Esophagus squamous epithelium (tissue), 5 donors: ENCODE measurements at regions not wholly inside any gene's neighbourhood (a gene's known extent, or its start where the extent isn't known, plus 50 kb on each side); places are given as distances from the start of the nearest gene placed in this dataset.

Experiments used
- DNase-seq: peaks from one replicate; lab custom pipeline; 2025; lab: John Stamatoyannopoulos, UW
- H3K27ac ChIP-seq, 4 donors: fragments of 200-600 bp; sonication (generic); one replicate each; pipeline ENCODE4 v1.5.1; 2016 to 2019; ENCODE audit warnings: mild to moderate bottlenecking in 1 of 4
- H3K27me3 ChIP-seq, 4 donors: fragments of 200-600 bp; sonication (generic); 1 replicate in 3 of 4; 2 replicates in 1 of 4; pipeline versions ENCODE4 v1.5.1 to v1.6.0; 2017 to 2021; ENCODE audit warnings: antibody characterized with exemption in 1 of 4
- H3K36me3 ChIP-seq, 3 donors: fragments of 200-600 bp; sonication (generic); one replicate each; pipeline ENCODE4 v1.5.1; 2016 to 2019
- H3K4me1 ChIP-seq, 3 donors: fragments of 200-600 bp; sonication (generic); one replicate each; pipeline ENCODE4 v1.5.1; 2017 to 2019
- H3K4me3 ChIP-seq, 4 donors: fragments of 200-600 bp; sonication (generic); 1 replicate in 3 of 4; 2 replicates in 1 of 4; pipeline ENCODE4 v1.5.1; 2016 to 2019; ENCODE audit warnings: mild to moderate bottlenecking in 2 of 4, moderate library complexity in 1 of 4
- H3K9me3 ChIP-seq, 3 donors: fragments of 200-600 bp; sonication (generic); one replicate each; pipeline ENCODE4 v1.5.1; 2016 to 2019
- CTCF ChIP-seq, 6 experiments: fragments of 450-650 bp in 4 of 6; fragments of 200-600 bp in 2 of 6; sonication (generic) in 2 of 6; IDR thresholded peaks; one replicate each; pipeline ENCODE4 v1.5.1; 2016 to 2019; ENCODE audit warnings: antibody characterized with exemption in 6 of 6, mild to moderate bottlenecking in 4 of 6, moderate library complexity in 4 of 6
- POLR2A ChIP-seq, 4 donors: fragments of 450-650 bp; IDR thresholded peaks; one replicate each; pipeline ENCODE4 v1.6.1; 2017; ENCODE audit warnings: antibody characterized with exemption in 4 of 4, mild to moderate bottlenecking in 4 of 4, moderate library complexity in 3 of 4
- WGBS, 2 donors: methylation state at CpG; one replicate each; pipeline ENCODE4 v1.1.5; 2018; 5-methylcytosine and 5-hydroxymethylcytosine counted together
- intact Hi-C: fragments of 100-400 bp; cut with DNase I; formaldehyde crosslinking; loops from one replicate; pipeline ENCODE4 v1.15.0; 2022
- donor health status: DM: yes; HTN: yes; CAD: no.

GRCh38 chr9:7451062-7451461 is 348.5 kb downstream of the DMAC1 start:
- no peaks in the 10 kb centered on the region for H3K36me3 ChIP-seq
- no peaks in the 10 kb centered on the region for H3K9me3 ChIP-seq
- intact Hi-C loops = no loop called here
- no peaks in the 10 kb centered on the region for H3K27me3 ChIP-seq
- no peak for TF ChIP-seq CTCF (IDR thresholded peaks at IDR 0.05)
- no peak for TF ChIP-seq POLR2A (IDR thresholded peaks at IDR 0.05)
- no peak for DNase-seq
- no peak overlapping the region for H3K4me3 ChIP-seq
- WGBS, 2 donors = 73 to 80% methylated on average over 3 of the region's 3 CpGs
- H3K27ac ChIP-seq = no peak overlapping the region
- H3K4me1 ChIP-seq = peaks cover 0 to 6% (median 0%) of the 10 kb centered on the region in 3 donors

GRCh38 chr9:7443541-7443940 is 356.0 kb downstream of the DMAC1 start:
- DNase-seq = no peak
- no peak for TF ChIP-seq CTCF (IDR thresholded peaks at IDR 0.05)
- TF ChIP-seq POLR2A (IDR thresholded peaks at IDR 0.05) = no peak
- WGBS, 2 donors = 40 to 48% methylated on average over 1 of the region's 1 CpG
- H3K27me3 ChIP-seq = no peaks in the 10 kb centered on the region
- H3K4me3 ChIP-seq = no peak overlapping the region
- no peaks in the 10 kb centered on the region for H3K36me3 ChIP-seq
- H3K9me3 ChIP-seq = no peaks in the 10 kb centered on the region
- H3K4me1 ChIP-seq = peaks cover 0 to 24% (median 3%) of the 10 kb centered on the region in 3 donors
- intact Hi-C loops = no loop called here
- H3K27ac ChIP-seq = no peak overlapping the region

- H3K4me1 ChIP-seq = peaks cover 0 to 28% (median 3%) of the 10 kb centered on the region in 3 donors
- DNase-seq = no peak
- H3K36me3 ChIP-seq = no peaks in the 10 kb centered on the region
- no peaks in the 10 kb centered on the region for H3K27me3 ChIP-seq
- TF ChIP-seq CTCF (IDR thresholded peaks at IDR 0.05) = no peak
- no peak for TF ChIP-seq POLR2A (IDR thresholded peaks at IDR 0.05)
- no peaks in the 10 kb centered on the region for H3K9me3 ChIP-seq
- H3K4me3 ChIP-seq = no peak overlapping the region
- intact Hi-C loops = no loop called here
- H3K27ac ChIP-seq = peak overlapping the region in 3 of 4 donors; percentile 53 to 59 (median 57)
Measured at GRCh38 chr9:7439355-7439995, 360.1 kb downstream of the DMAC1 start.

GRCh38 chr9:7436754-7437153 is 362.8 kb downstream of the DMAC1 start:
- peaks cover 0 to 35% (median 3%) of the 10 kb centered on the region in 3 donors for H3K4me1 ChIP-seq
- no peak overlapping the region for H3K4me3 ChIP-seq
- WGBS, 2 donors = 64 to 89% methylated on average over 2 of the region's 2 CpGs
- no peak for DNase-seq
- no peak overlapping the region for H3K27ac ChIP-seq
- intact Hi-C loops = no loop called here
- H3K27me3 ChIP-seq = no peaks in the 10 kb centered on the region
- H3K9me3 ChIP-seq = peaks cover 0 to 5% (median 0%) of the 10 kb centered on the region in 3 donors
- no peaks in the 10 kb centered on the region for H3K36me3 ChIP-seq
- TF ChIP-seq CTCF (IDR thresholded peaks at IDR 0.05) = no peak
- TF ChIP-seq POLR2A (IDR thresholded peaks at IDR 0.05) = no peak

- Histone ChIP-seq H3K4me3 (no peak overlapping the region), H3K36me3 (no peaks in the 10 kb centered on the region), H3K4me1 (peaks cover 0 to 22% (median 0%) of the 10 kb centered on the region in 3 donors), H3K27me3 (no peaks in the 10 kb centered on the region), H3K9me3 (peaks cover 0 to 11% (median 0%) of the 10 kb centered on the region in 3 donors), H3K27ac (peak overlapping the region; percentile 46 to 69 (median 66))
- no peak for TF ChIP-seq POLR2A (IDR thresholded peaks at IDR 0.05)
- TF ChIP-seq CTCF (IDR thresholded peaks at IDR 0.05) = no peak
- 40 to 45% methylated on average over 2 of the region's 3 CpGs for WGBS, 2 donors
- intact Hi-C loops = no loop called here
- DNase-seq = no peak
Measured at GRCh38 chr9:7433508-7434292, 365.9 kb downstream of the DMAC1 start.
